Panc1 (cell line): ENCODE measurements at regions not wholly inside any gene's neighbourhood (a gene's known extent, or its start where the extent isn't known, plus 50 kb on each side); places are given as distances from the start of the nearest gene placed in this dataset.

Experiments
- CTCF ChIP-seq: fragments of 450-650 bp; IDR thresholded peaks from 2 replicates; pipeline ENCODE4 v1.5.1; 2017; ENCODE audit warnings: mild to moderate bottlenecking
- POLR2AphosphoS5 ChIP-seq: IDR thresholded peaks from 2 replicates; pipeline ENCODE4 v1.6.1; 2012; ENCODE audit warnings: mild to moderate bottlenecking, low read depth, low read length, moderate library complexity
- REST ChIP-seq, 2 experiments: IDR thresholded peaks; 2 replicates each; pipeline ENCODE4 v1.6.1; 2011 to 2012; ENCODE audit warnings: low read depth in 2 of 2, control low read depth in 1 of 2, low read length in 1 of 2, mild to moderate bottlenecking in 1 of 2, moderate library complexity in 1 of 2; ENCODE audit not compliant: insufficient read depth in 1 of 2
- SIN3A ChIP-seq: IDR thresholded peaks from 2 replicates; pipeline ENCODE4 v1.6.1; 2012; ENCODE audit warnings: low read depth, mild to moderate bottlenecking, low read length, moderate library complexity, borderline replicate concordance; ENCODE audit not compliant: insufficient read depth
- TCF7L2 ChIP-seq: IDR thresholded peaks from 2 replicates; pipeline ENCODE4 v1.6.1; 2011; ENCODE audit warnings: mild to moderate bottlenecking, low read depth, low read length, inconsistent platforms

- no peak for TF ChIP-seq CTCF
- TF ChIP-seq TCF7L2: no peak
- no peak for TF ChIP-seq POLR2AphosphoS5
- no peak for TF ChIP-seq REST (IDR thresholded peaks at IDR 0.05; ENCODE audit: insufficient read depth in 1 of 2, low read depth in 2 of 2, low read length in 1 of 2)
- no peak for TF ChIP-seq SIN3A
Observed at GRCh38 chr20:8077137-8077466, 55.0 kb upstream of the PLCB1 start.
